ENCODE measurements at regions not wholly inside any gene's neighbourhood (a gene's known extent, or its start where the extent isn't known, plus 50 kb on each side); places are given as distances from the start of the nearest gene placed in this dataset.

- intact Hi-C loops (cut with micrococcal nuclease), result no loop called here
- no peak for DNase-seq
- H3K27me3 Mint-ChIP-seq, result no peaks in the 10 kb centered on the region
- no peaks in the 10 kb centered on the region for H3K4me1 Mint-ChIP-seq (ENCODE audit: low read depth)
- peaks cover 4% of the 10 kb centered on the region for H3K9me3 Mint-ChIP-seq
- H3K36me3 Mint-ChIP-seq, result no peaks in the 10 kb centered on the region
- no peak overlapping the region for H3K27ac Mint-ChIP-seq
- POLR2A ChIA-PET, result no interaction called here
- no peak overlapping the region for H3K4me3 Mint-ChIP-seq
- CTCF ChIA-PET, result no interaction called here
Observed at GRCh38 chr12:115439008-115439601, 755.1 kb upstream of the TBX3 start.

- Mint-ChIP-seq H3K4me3 (no peak overlapping the region), H3K27me3 (no peaks in the 10 kb centered on the region), H3K9me3 (peaks cover 4% of the 10 kb centered on the region), H3K27ac (no peak overlapping the region), H3K36me3 (no peaks in the 10 kb centered on the region), H3K4me1 (ENCODE audit: low read depth) (no peaks in the 10 kb centered on the region)
- no peak for DNase-seq
- ChIA-PET POLR2A (no interaction called here), CTCF (no interaction called here)
- intact Hi-C loops (cut with micrococcal nuclease), result no loop called here
Observed at GRCh38 chr12:115438314-115438713, 754.3 kb upstream of the TBX3 start.

- H3K9me3 Mint-ChIP-seq, result peaks cover 4% of the 10 kb centered on the region
- no peak overlapping the region for H3K4me3 Mint-ChIP-seq
- POLR2A ChIA-PET, result no interaction called here
- H3K36me3 Mint-ChIP-seq, result no peaks in the 10 kb centered on the region
- intact Hi-C loops (cut with micrococcal nuclease), result no loop called here
- CTCF ChIA-PET, result no interaction called here
- no peaks in the 10 kb centered on the region for H3K27me3 Mint-ChIP-seq
- no peak overlapping the region for H3K27ac Mint-ChIP-seq
- no peaks in the 10 kb centered on the region for H3K4me1 Mint-ChIP-seq (ENCODE audit: low read depth)
- DNase-seq, result no peak
Observed at GRCh38 chr12:115437061-115437567, 753.1 kb upstream of the TBX3 start.

- H3K27ac Mint-ChIP-seq, result no peak overlapping the region
- H3K36me3 Mint-ChIP-seq, result no peaks in the 10 kb centered on the region
- DNase-seq, result no peak
- ChIA-PET CTCF (no interaction called here), POLR2A (no interaction called here)
- intact Hi-C loops (cut with micrococcal nuclease), result no loop called here
- no peaks in the 10 kb centered on the region for H3K9me3 Mint-ChIP-seq
- H3K27me3 Mint-ChIP-seq, result no peaks in the 10 kb centered on the region
- no peak overlapping the region for H3K4me3 Mint-ChIP-seq
- H3K4me1 Mint-ChIP-seq (ENCODE audit: low read depth), result no peaks in the 10 kb centered on the region
Observed at GRCh38 chr12:115433014-115433634, 749.1 kb upstream of the TBX3 start.

- ChIA-PET CTCF (no interaction called here), POLR2A (no interaction called here)
- no peaks in the 10 kb centered on the region for H3K36me3 Mint-ChIP-seq
- no peak overlapping the region for H3K27ac Mint-ChIP-seq
- no peak for DNase-seq
- no peaks in the 10 kb centered on the region for H3K9me3 Mint-ChIP-seq
- no peak overlapping the region for H3K4me3 Mint-ChIP-seq
- intact Hi-C loops (cut with micrococcal nuclease), result no loop called here
- no peaks in the 10 kb centered on the region for H3K4me1 Mint-ChIP-seq (ENCODE audit: low read depth)
- H3K27me3 Mint-ChIP-seq, result no peaks in the 10 kb centered on the region
Observed at GRCh38 chr12:115430636-115431035, 746.7 kb upstream of the TBX3 start.

- H3K4me3 Mint-ChIP-seq, result no peak overlapping the region
- no peaks in the 10 kb centered on the region for H3K9me3 Mint-ChIP-seq
- ChIA-PET CTCF (no interaction called here), POLR2A (no interaction called here)
- H3K27ac Mint-ChIP-seq, result no peak overlapping the region
- no peaks in the 10 kb centered on the region for H3K36me3 Mint-ChIP-seq
- intact Hi-C loops (cut with micrococcal nuclease), result no loop called here
- no peak for DNase-seq
- no peaks in the 10 kb centered on the region for H3K27me3 Mint-ChIP-seq
- H3K4me1 Mint-ChIP-seq (ENCODE audit: low read depth), result no peaks in the 10 kb centered on the region
Observed at GRCh38 chr12:115426732-115427131, 742.8 kb upstream of the TBX3 start.

GRCh38 chr12:115424003-115424402 is 740.0 kb upstream of the TBX3 start:
- H3K27ac Mint-ChIP-seq, result no peak overlapping the region
- DNase-seq, result no peak
- no peaks in the 10 kb centered on the region for H3K27me3 Mint-ChIP-seq
- ChIA-PET CTCF (no interaction called here), POLR2A (no interaction called here)
- H3K36me3 Mint-ChIP-seq, result no peaks in the 10 kb centered on the region
- no peak overlapping the region for H3K4me3 Mint-ChIP-seq
- peaks cover 3% of the 10 kb centered on the region for H3K9me3 Mint-ChIP-seq
- intact Hi-C loops (cut with micrococcal nuclease), result no loop called here
- H3K4me1 Mint-ChIP-seq (ENCODE audit: low read depth), result no peaks in the 10 kb centered on the region

GRCh38 chr12:115423546-115423987 is 739.6 kb upstream of the TBX3 start:
- Mint-ChIP-seq H3K9me3 (peaks cover 3% of the 10 kb centered on the region), H3K36me3 (no peaks in the 10 kb centered on the region), H3K4me3 (no peak overlapping the region), H3K4me1 (ENCODE audit: low read depth) (no peaks in the 10 kb centered on the region), H3K27ac (no peak overlapping the region), H3K27me3 (no peaks in the 10 kb centered on the region)
- ChIA-PET CTCF (no interaction called here), POLR2A (no interaction called here)
- DNase-seq, result no peak
- intact Hi-C loops (cut with micrococcal nuclease), result no loop called here

- peaks cover 3% of the 10 kb centered on the region for H3K9me3 Mint-ChIP-seq
- no peaks in the 10 kb centered on the region for H3K27me3 Mint-ChIP-seq
- no peak overlapping the region for H3K4me3 Mint-ChIP-seq
- intact Hi-C loops (cut with micrococcal nuclease), result no loop called here
- no peak overlapping the region for H3K27ac Mint-ChIP-seq
- H3K36me3 Mint-ChIP-seq, result no peaks in the 10 kb centered on the region
- no peaks in the 10 kb centered on the region for H3K4me1 Mint-ChIP-seq (ENCODE audit: low read depth)
- no peak for DNase-seq
- POLR2A ChIA-PET, result no interaction called here
- CTCF ChIA-PET, result no interaction called here
Observed at GRCh38 chr12:115422845-115423545, 739.0 kb upstream of the TBX3 start.

- H3K4me1 Mint-ChIP-seq (ENCODE audit: low read depth), result no peaks in the 10 kb centered on the region
- peaks cover 3% of the 10 kb centered on the region for H3K9me3 Mint-ChIP-seq
- CTCF ChIA-PET, result no interaction called here
- no peak for DNase-seq
- no peaks in the 10 kb centered on the region for H3K36me3 Mint-ChIP-seq
- intact Hi-C loops (cut with micrococcal nuclease), result no loop called here
- POLR2A ChIA-PET, result no interaction called here
- H3K4me3 Mint-ChIP-seq, result no peak overlapping the region
- no peaks in the 10 kb centered on the region for H3K27me3 Mint-ChIP-seq
- no peak overlapping the region for H3K27ac Mint-ChIP-seq
Observed at GRCh38 chr12:115421796-115422709, 738.1 kb upstream of the TBX3 start.

- ChIA-PET POLR2A (no interaction called here), CTCF (no interaction called here)
- intact Hi-C loops (cut with micrococcal nuclease), result no loop called here
- Mint-ChIP-seq H3K4me3 (no peak overlapping the region), H3K27ac (no peak overlapping the region), H3K36me3 (no peaks in the 10 kb centered on the region), H3K27me3 (no peaks in the 10 kb centered on the region), H3K9me3 (peaks cover 8% of the 10 kb centered on the region), H3K4me1 (ENCODE audit: low read depth) (no peaks in the 10 kb centered on the region)
- no peak for DNase-seq
Observed at GRCh38 chr12:115421350-115421749, 737.4 kb upstream of the TBX3 start.

- POLR2A ChIA-PET, result no interaction called here
Observed at GRCh38 chr12:115419145-115419646, 735.2 kb upstream of the TBX3 start.

More at GRCh38 chr12:115419145-115419646, 735.2 kb upstream of the TBX3 start:
- peaks cover 8% of the 10 kb centered on the region for H3K9me3 Mint-ChIP-seq
- intact Hi-C loops (cut with micrococcal nuclease), result no loop called here
- no peaks in the 10 kb centered on the region for H3K27me3 Mint-ChIP-seq
- CTCF ChIA-PET, result no interaction called here
- H3K27ac Mint-ChIP-seq, result no peak overlapping the region
- DNase-seq, result no peak
- H3K4me3 Mint-ChIP-seq, result no peak overlapping the region
- no peaks in the 10 kb centered on the region for H3K36me3 Mint-ChIP-seq
- no peaks in the 10 kb centered on the region for H3K4me1 Mint-ChIP-seq (ENCODE audit: low read depth)
